ENCODE measurements at regions not wholly inside any gene's neighbourhood (a gene's known extent, or its start where the extent isn't known, plus 50 kb on each side); places are given as distances from the start of the nearest gene placed in this dataset.

GRCh38 chr17:56034197-56034635, 119.1 kb upstream of the ANKFN1 start:
- TF ChIP-seq, protein P1, sequence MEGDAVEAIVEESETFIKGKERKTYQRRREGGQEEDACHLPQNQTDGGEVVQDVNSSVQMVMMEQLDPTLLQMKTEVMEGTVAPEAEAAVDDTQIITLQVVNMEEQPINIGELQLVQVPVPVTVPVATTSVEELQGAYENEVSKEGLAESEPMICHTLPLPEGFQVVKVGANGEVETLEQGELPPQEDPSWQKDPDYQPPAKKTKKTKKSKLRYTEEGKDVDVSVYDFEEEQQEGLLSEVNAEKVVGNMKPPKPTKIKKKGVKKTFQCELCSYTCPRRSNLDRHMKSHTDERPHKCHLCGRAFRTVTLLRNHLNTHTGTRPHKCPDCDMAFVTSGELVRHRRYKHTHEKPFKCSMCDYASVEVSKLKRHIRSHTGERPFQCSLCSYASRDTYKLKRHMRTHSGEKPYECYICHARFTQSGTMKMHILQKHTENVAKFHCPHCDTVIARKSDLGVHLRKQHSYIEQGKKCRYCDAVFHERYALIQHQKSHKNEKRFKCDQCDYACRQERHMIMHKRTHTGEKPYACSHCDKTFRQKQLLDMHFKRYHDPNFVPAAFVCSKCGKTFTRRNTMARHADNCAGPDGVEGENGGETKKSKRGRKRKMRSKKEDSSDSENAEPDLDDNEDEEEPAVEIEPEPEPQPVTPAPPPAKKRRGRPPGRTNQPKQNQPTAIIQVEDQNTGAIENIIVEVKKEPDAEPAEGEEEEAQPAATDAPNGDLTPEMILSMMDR (IDR thresholded peaks at IDR 0.05): no peak

DNA sequence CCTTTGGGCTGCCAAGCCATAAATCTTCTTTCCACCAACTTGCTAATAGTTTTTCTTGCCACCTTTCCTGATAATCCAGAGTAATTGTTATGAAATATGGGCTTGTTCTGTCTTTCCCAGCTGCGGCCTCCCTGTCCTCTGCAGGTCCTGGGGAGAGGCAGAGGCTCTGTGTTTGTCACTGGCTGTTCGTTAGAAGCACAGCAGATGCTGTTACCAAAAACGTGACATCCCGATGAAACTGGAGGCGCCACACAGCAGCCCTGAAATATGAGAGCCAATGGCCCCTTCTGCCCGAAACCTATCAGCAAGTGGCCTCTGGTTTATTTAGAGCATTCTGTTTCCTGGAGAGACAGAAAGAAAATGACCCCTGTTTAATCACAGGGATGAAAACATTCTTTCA, 115.1 kb upstream of the ANKFN1 start:
- TF ChIP-seq, protein P1 (IDR thresholded peaks at IDR 0.05): no peak

DNA sequence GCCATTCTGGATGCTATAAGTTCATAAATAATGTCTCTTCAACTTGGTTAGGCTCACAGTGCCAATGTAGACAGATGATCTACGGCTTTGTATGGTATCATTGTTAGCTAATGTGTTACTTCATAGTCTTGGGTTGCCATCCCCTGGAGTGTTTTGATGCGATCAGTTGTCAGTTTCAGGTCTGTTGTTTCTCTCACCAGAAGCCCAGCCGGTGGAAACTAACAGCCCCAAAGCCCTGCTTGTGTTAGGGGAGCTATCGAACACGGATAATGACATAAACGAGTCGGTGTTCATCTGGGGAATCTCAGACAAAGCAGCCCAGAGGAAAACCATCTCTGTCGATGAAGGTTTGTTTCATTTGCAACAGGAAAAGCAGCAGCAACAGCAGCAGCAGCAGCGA, 107.4 kb upstream of the ANKFN1 start:
- TF ChIP-seq, protein P1 (IDR thresholded peaks at IDR 0.05): no peak

DNA sequence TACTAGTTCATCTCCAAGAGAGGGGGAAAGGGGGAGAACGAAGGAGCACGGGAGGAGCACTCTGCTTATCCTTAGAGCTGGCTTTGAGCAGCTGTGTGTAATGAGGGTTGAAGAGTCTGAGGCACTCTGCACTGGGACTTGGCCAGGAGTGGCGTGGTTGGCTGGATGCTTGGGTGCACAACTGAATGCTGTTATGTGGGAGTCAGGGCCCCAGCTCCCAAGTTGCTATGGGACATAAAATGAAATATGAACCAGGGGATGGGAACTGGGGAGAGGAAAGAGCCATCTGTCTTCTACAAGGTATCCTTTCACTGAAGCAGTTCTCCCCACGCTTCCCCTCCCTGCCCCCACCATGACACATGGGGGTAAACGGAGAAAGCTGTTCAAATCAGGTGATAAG, 105.9 kb upstream of the ANKFN1 start:
- TF ChIP-seq, protein P1 (IDR thresholded peaks at IDR 0.05): no peak

DNA sequence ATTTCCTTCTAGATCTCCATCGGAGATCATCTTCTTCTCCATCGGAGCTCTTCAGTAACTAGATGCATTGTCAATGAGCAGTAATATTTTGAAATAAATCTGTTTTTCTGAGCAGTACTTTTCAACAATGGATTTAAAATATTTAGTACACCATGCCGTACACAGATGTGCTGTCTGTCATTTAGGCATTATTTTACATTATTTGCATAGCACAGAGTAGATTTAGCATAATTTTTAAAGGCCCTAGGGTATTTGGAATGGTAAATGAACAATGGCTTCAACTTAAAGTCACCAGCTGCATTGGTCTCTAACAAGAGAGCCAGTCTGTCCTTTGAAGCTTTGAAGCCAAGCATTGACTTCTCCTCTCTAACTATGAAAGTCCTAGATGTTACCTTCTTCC, 95.4 kb upstream of the ANKFN1 start:
- TF ChIP-seq, protein P1 (IDR thresholded peaks at IDR 0.05): no peak

DNA sequence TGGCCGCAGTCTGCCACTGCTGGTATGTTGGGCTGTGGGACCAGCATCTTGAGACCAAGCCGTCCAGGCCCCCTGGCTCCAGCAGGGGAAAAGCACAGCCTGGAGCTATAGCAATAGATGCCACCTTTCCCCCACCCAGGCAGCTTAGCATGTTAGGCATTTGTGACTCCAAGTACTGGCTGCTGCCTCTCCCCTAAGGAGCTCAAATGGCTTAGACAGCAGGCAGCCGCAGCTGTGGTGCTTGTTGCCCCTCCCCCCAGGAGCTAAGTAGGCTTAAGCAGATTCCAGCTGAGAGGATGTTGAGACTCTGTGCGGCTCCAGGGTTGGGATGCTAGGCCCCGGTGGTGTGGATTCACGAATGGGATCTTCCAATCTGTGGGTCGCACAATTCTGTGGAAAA, 88.8 kb upstream of the ANKFN1 start:
- TF ChIP-seq, protein P1 (IDR thresholded peaks at IDR 0.05): no peak

- TF ChIP-seq, protein P1 (IDR thresholded peaks at IDR 0.05): no peak
These were observed 78.8 kb upstream of the ANKFN1 start for GRCh38 chr17:56074361-56074890.

- TF ChIP-seq, protein P1 (IDR thresholded peaks at IDR 0.05): no peak
These were observed 76.3 kb upstream of the ANKFN1 start for GRCh38 chr17:56076980-56077379.
